K562 (cell line): ENCODE measurements at regions not wholly inside any gene's neighbourhood (a gene's known extent, or its start where the extent isn't known, plus 50 kb on each side); places are given as distances from the start of the nearest gene placed in this dataset.

ENCODE experiments used
- ATAC-seq: fragments of 200-7000 bp; cut with Tn5 transposase; 3 replicates; pipeline ENCODE4 v1.9.1; 2020; ENCODE audit warnings: moderate library complexity
- BruUV-seq: library from RNA; stranded (reverse); fragments of 400-500 nt; replicated peaks from 2 replicates; lab custom pipeline; 2021; lab: Mats Ljungman, UMichigan
- CTCF ChIA-PET: fragments of 300-600 bp; formaldehyde crosslinking; extraction: SDS; loops from one replicate; lab custom pipeline; 2021; ENCODE audit warnings: low intra/inter-chr PET ratio; lab: Yijun Ruan, JAX
- POLR2A ChIA-PET: fragments of 300-600, 350-650 bp; sonication (Branson Sonifier 250); formaldehyde crosslinking; extraction: SDS; loops from one replicate; lab custom pipeline; 2021; ENCODE audit warnings: antibody characterized with exemption, inconsistent platforms; lab: Yijun Ruan, JAX
- DNase-seq, 4 experiments: peaks; one replicate each; pipeline versions ENCODE4 v3.0.0 to v3.0.0-alpha.2; 2011 to 2018; ENCODE audit warnings: low spot score in 3 of 4, mixed read lengths in 3 of 4; ENCODE audit errors: extremely low read depth in 1 of 4
- FAIRE-seq: peaks from 2 replicates; lab custom pipeline; 2011; peaks lifted over from hg19 to GRCh38; lab: Jason Lieb, UNC
- H2AFZ ChIP-seq: 2 replicates; pipeline ENCODE4 v1.6.0; 2011; ENCODE audit warnings: low read depth, low read length, control low read depth, inconsistent platforms
- H3K27ac ChIP-seq: fragments of 200-600 bp; 3 replicates; pipeline ENCODE4 v1.8.0; 2011; ENCODE audit warnings: low read depth, mild to moderate bottlenecking, control low read depth, inconsistent platforms, low read length, moderate library complexity, mixed read lengths; ENCODE audit errors: extremely low read depth
- H3K27me3 ChIP-seq, 2 experiments: fragments of 300-600 bp in 1 of 2; 2 replicates in 1 of 2; 3 replicates in 1 of 2; pipeline versions ENCODE4 v1.6.0 to v1.8.0; 2011; ENCODE audit warnings: inconsistent platforms in 2 of 2, low read length in 2 of 2, mild to moderate bottlenecking in 1 of 2, mixed read lengths in 1 of 2, moderate library complexity in 1 of 2; ENCODE audit not compliant: control insufficient read depth in 2 of 2, insufficient read depth in 2 of 2
- H3K36me3 ChIP-seq: fragments of 300-600 bp; 3 replicates; pipeline ENCODE4 v1.8.0; 2011; ENCODE audit warnings: mild to moderate bottlenecking, low read length, inconsistent platforms; ENCODE audit not compliant: control insufficient read depth, insufficient read depth
- H3K4me1 ChIP-seq, 2 experiments: fragments of 200-600 bp in 1 of 2; replicated peaks in 1 of 2; 2 replicates in 1 of 2; 3 replicates in 1 of 2; pipeline versions ENCODE4 v1.5.1 to v1.8.0; 2011; ENCODE audit warnings: inconsistent platforms in 2 of 2, low read length in 2 of 2, mild to moderate bottlenecking in 1 of 2, mixed read lengths in 1 of 2, moderate library complexity in 1 of 2; ENCODE audit not compliant: control insufficient read depth in 2 of 2, insufficient read depth in 2 of 2
- H3K4me2 ChIP-seq: 2 replicates; pipeline ENCODE4 v1.6.1; 2011; ENCODE audit warnings: low read length, control low read depth, inconsistent platforms, mixed read lengths; ENCODE audit not compliant: insufficient read depth
- H3K4me3 ChIP-seq: fragments of 200-600 bp; sonication (generic), shearing (Covaris generic); 2 replicates; pipeline ENCODE4 v1.5.1; 2016; ENCODE audit warnings: control low read depth, inconsistent platforms
- H3K79me2 ChIP-seq: fragments of 200-600 bp; 3 replicates; pipeline ENCODE4 v1.8.0; 2011; ENCODE audit warnings: low read length, inconsistent platforms; ENCODE audit not compliant: control insufficient read depth, insufficient read depth
- H3K9ac ChIP-seq, 2 experiments: 2 replicates each; pipeline versions ENCODE4 v1.6.0 to v1.6.1; 2011; ENCODE audit warnings: low read depth in 2 of 2, low read length in 2 of 2, control low read depth in 1 of 2, inconsistent platforms in 1 of 2, mild to moderate bottlenecking in 1 of 2, mixed read lengths in 1 of 2; ENCODE audit not compliant: insufficient read depth in 1 of 2
- H3K9me1 ChIP-seq: one replicate; pipeline ENCODE4 v1.6.0; 2011; ENCODE audit warnings: inconsistent platforms, mild to moderate bottlenecking, low read length, moderate library complexity; ENCODE audit not compliant: control insufficient read depth, insufficient read depth
- H3K9me3 ChIP-seq: replicated peaks from 2 replicates; pipeline ENCODE4 v1.5.1; 2011; ENCODE audit warnings: low read depth, low read length, inconsistent platforms; ENCODE audit not compliant: control insufficient read depth, insufficient read depth
- H4K20me1 ChIP-seq: replicated peaks from 2 replicates; pipeline ENCODE4 v1.6.1; 2011; ENCODE audit warnings: low read length, inconsistent platforms, mixed read lengths; ENCODE audit not compliant: control insufficient read depth, insufficient read depth
- ARID4B ChIP-seq: sonication (generic); formaldehyde crosslinking; IDR thresholded peaks from 2 replicates; pipeline ENCODE4 v1.8.0; 2022; ENCODE audit warnings: mild to moderate bottlenecking, missing genetic modification reagents
- E2F8 ChIP-seq: fragments of 450-650 bp; IDR thresholded peaks from 2 replicates; pipeline ENCODE4 v1.7.1; 2018; ENCODE audit warnings: mild to moderate bottlenecking, low read depth; ENCODE audit not compliant: partially characterized antibody
- IRF1 ChIP-seq: sonication (generic); formaldehyde crosslinking; IDR thresholded peaks from 2 replicates; pipeline ENCODE4 v1.8.0; 2022; ENCODE audit warnings: missing genetic modification reagents, mild to moderate bottlenecking, borderline replicate concordance
- LCOR ChIP-seq: sonication (generic); formaldehyde crosslinking; IDR thresholded peaks from 2 replicates; pipeline ENCODE4 v1.8.0; 2022; ENCODE audit warnings: mild to moderate bottlenecking, missing genetic modification reagents
- MAFF ChIP-seq: IDR thresholded peaks from 2 replicates; pipeline ENCODE4 v1.6.1; 2012; ENCODE audit warnings: low read length, improper control_type of control experiment
- MAFK ChIP-seq: IDR thresholded peaks from 2 replicates; pipeline ENCODE4 v1.6.1; 2011; ENCODE audit warnings: low read length, improper control_type of control experiment
- MBD2 ChIP-seq: sonication (generic); IDR thresholded peaks from 2 replicates; pipeline ENCODE4 v1.6.1; 2016; ENCODE audit warnings: low read depth, borderline replicate concordance
- MXD1 ChIP-seq: fragments of 250-450 bp; sonication (Bioruptor Pico); IDR thresholded peaks from 2 replicates; pipeline ENCODE4 v1.8.0; 2021; ENCODE audit warnings: borderline replicate concordance, mild to moderate bottlenecking, moderate library complexity; ENCODE audit not compliant: poor library complexity, severe bottlenecking
- PHF21A ChIP-seq: fragments of 450-650 bp; IDR thresholded peaks from 2 replicates; pipeline ENCODE4 v1.6.1; 2017; ENCODE audit warnings: low read depth, borderline replicate concordance
- SMAD2 ChIP-seq: fragments of 150-350 bp; IDR thresholded peaks from 2 replicates; pipeline ENCODE4 v1.6.1; 2014; ENCODE audit warnings: low read depth, mild to moderate bottlenecking, low read length
- TARDBP ChIP-seq: fragments of 450-650 bp; IDR thresholded peaks from 2 replicates; pipeline ENCODE4 v1.6.1; 2016
- TRIM25 ChIP-seq: fragments of 450-650 bp; IDR thresholded peaks from 2 replicates; pipeline ENCODE4 v1.7.0; 2016; ENCODE audit warnings: borderline replicate concordance
- ZNF184 ChIP-seq: sonication (generic); formaldehyde crosslinking; IDR thresholded peaks from 2 replicates; pipeline ENCODE4 v1.5.0; 2020; ENCODE audit warnings: missing genetic modification reagents
- WGBS: fragments of 100-300 bp; shearing (Covaris generic); methylation state at CpG from one replicate; pipeline ENCODE4 v1.1.6; 2016; ENCODE audit warnings: low coverage, mixed read lengths; ENCODE audit not compliant: insufficient coverage; ENCODE audit errors: missing lambda C conversion rate; 5-methylcytosine and 5-hydroxymethylcytosine counted together
- in situ Hi-C: fragments of 300-500 bp; cut with MboI; formaldehyde crosslinking; loops from 4 replicates; pipeline ENCODE4 v1.15.0; 2018; ENCODE audit warnings: inconsistent platforms, mixed read lengths
- intact Hi-C: fragments of 100-400 bp; cut with micrococcal nuclease; formaldehyde crosslinking; loops from 2 replicates; pipeline ENCODE4 v1.14.2; 2022

- no peaks in the 10 kb centered on the region for H3K9me3 ChIP-seq
- no TSS peak for BruUV-seq
- no peak overlapping the region for H3K27ac ChIP-seq
- H3K4me2 ChIP-seq: no peak overlapping the region
- ChIA-PET POLR2A (no interaction called here), CTCF (no interaction called here)
- H4K20me1 ChIP-seq: no peaks in the 10 kb centered on the region; the same call in 1 of the 2 replicates
- 4% methylated on average over 4 of the region's 5 CpGs for WGBS
- no peaks in the 10 kb centered on the region for H3K36me3 ChIP-seq
- TF ChIP-seq MAFK (no peak), MAFF (no peak), MBD2 (no peak), PHF21A (no peak), TRIM25 (no peak), TARDBP (no peak), SMAD2 (no peak), ARID4B (CRISPR knock-in tag) (no peak), E2F8 (no peak), ZNF184 (CRISPR knock-in tag) (no peak), IRF1 (CRISPR knock-in tag) (no peak), LCOR (no peak), MXD1 (no peak)
- peaks cover 2 to 8% of the 10 kb centered on the region in 2 experiments; a peak in 2 of 5 replicates for H3K27me3 ChIP-seq
- no peaks in the 10 kb centered on the region for H3K9me1 ChIP-seq
- H2AFZ ChIP-seq: no peak overlapping the region
- intact Hi-C loops: no loop called here
- no peak for DNase-seq
- no peak for ATAC-seq
- no peak overlapping the region; a peak in 1 of 4 replicates for H3K9ac ChIP-seq
- H3K4me3 ChIP-seq: no peak overlapping the region
- no peaks in the 10 kb centered on the region for H3K4me1 ChIP-seq
- no peaks in the 10 kb centered on the region for H3K79me2 ChIP-seq
- in situ Hi-C loops: no loop called here
- no peak for FAIRE-seq
Observed at GRCh38 chr19:30795727-30796126, 423.5 kb downstream of the ZNF536 start.
